ENCODE measurements at regions not wholly inside any gene's neighbourhood (a gene's known extent, or its start where the extent isn't known, plus 50 kb on each side); places are given as distances from the start of the nearest gene placed in this dataset.
"Not testable (repeated sequence)": the region's sequence is repeated elsewhere in the genome, so short reads cannot be mapped to it uniquely, and the experiment has no call there.

GRCh38 chr1:65572701-65573421, 152.4 kb downstream of the LEPR start:
- Histone ChIP-seq H3K27me3 (ENCODE audit: control insufficient read depth, extremely low read depth, insufficient read depth, low read length) (no peaks in the 10 kb centered on the region), H3K9me3 (ENCODE audit: control insufficient read depth, low read depth, low read length) (no peaks in the 10 kb centered on the region), H3K4me1 (ENCODE audit: control insufficient read depth, extremely low read depth, insufficient read depth, low read length) (no peaks in the 10 kb centered on the region), H3K79me2 (ENCODE audit: control insufficient read depth, insufficient read depth, low read length) (no peaks in the 10 kb centered on the region), H3K9ac (ENCODE audit: control insufficient read depth, extremely low read depth, insufficient read depth, low read length) (no peak overlapping the region), H3K27ac (ENCODE audit: control insufficient read depth, insufficient read depth, low read length) (no peak overlapping the region), H3K4me3 (ENCODE audit: control insufficient read depth in 2 of 3, extremely low read depth in 1 of 3, insufficient read depth in 2 of 3, low read depth in 1 of 3, low read length in 3 of 3) (no peak overlapping the region), H2AFZ (ENCODE audit: control insufficient read depth, low read length) (no peak overlapping the region), H3K4me2 (ENCODE audit: control insufficient read depth, extremely low read depth, insufficient read depth, low read depth, low read length) (no peak overlapping the region), H3K36me3 (ENCODE audit: control insufficient read depth in 2 of 2, extremely low read depth in 1 of 2, insufficient read depth in 2 of 2, low read length in 2 of 2) (no peaks in the 10 kb centered on the region), H4K20me1 (ENCODE audit: control insufficient read depth, extremely low read depth, insufficient read depth, low read length) (no peaks in the 10 kb centered on the region), H3K9me1 (ENCODE audit: control insufficient read depth, extremely low read depth, insufficient read depth, low read length) (no peaks in the 10 kb centered on the region)
- TF ChIP-seq CTCF (optimal IDR thresholded peaks at IDR 0.05 in 1 of 3, IDR thresholded peaks at IDR 0.05 in 1 of 3, conservative IDR thresholded peaks at IDR 0.05 in 1 of 3; ENCODE audit: extremely low read depth in 1 of 3, insufficient read depth in 2 of 3, low read length in 3 of 3) (no peak), EZH2 (IDR thresholded peaks at IDR 0.05; ENCODE audit: low read length) (no peak)
- dilution Hi-C loops (cut with MboI; ENCODE audit: extremely low pct_ligation_motif_present, low sequenced_read_pairs) = no loop called here
- FAIRE-seq (no peak), DNase-seq (ENCODE audit: low read depth, low spot score) (no peak)

DNA sequence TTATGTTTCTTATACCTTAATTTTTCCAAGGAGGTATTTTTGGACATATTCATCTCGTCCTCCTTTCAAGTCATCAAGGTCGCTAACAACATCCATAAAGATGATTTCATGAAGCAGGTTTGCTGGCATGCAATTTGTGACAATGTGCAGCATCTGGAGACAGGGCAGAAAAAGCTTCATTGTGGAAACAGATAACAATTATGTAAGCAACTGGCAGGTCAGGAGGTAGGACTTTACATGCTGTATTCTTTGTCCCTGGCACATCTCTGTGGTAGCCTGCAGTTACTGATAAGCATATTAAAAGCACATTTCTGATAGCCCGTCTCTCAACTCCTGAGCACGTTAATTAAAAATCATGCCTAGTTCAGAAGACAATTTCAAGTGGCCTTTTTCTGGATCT, 156.8 kb downstream of the LEPR start:
- no peak overlapping the region for H3K4me2 ChIP-seq (ENCODE audit: control insufficient read depth, extremely low read depth, insufficient read depth, low read depth, low read length)
- TF ChIP-seq CTCF (optimal IDR thresholded peaks at IDR 0.05 in 1 of 3, IDR thresholded peaks at IDR 0.05 in 1 of 3, conservative IDR thresholded peaks at IDR 0.05 in 1 of 3; ENCODE audit: extremely low read depth in 1 of 3, insufficient read depth in 2 of 3, low read length in 3 of 3) = no peak
- TF ChIP-seq EZH2 (IDR thresholded peaks at IDR 0.05; ENCODE audit: low read length) = no peak
- no peaks in the 10 kb centered on the region for H3K27me3 ChIP-seq (ENCODE audit: control insufficient read depth, extremely low read depth, insufficient read depth, low read length)
- no peaks in the 10 kb centered on the region for H3K9me3 ChIP-seq (ENCODE audit: control insufficient read depth, low read depth, low read length)
- H3K9ac ChIP-seq (ENCODE audit: control insufficient read depth, extremely low read depth, insufficient read depth, low read length) = no peak overlapping the region
- no peak for DNase-seq (ENCODE audit: low read depth, low spot score)
- no peaks in the 10 kb centered on the region for H3K9me1 ChIP-seq (ENCODE audit: control insufficient read depth, extremely low read depth, insufficient read depth, low read length)
- dilution Hi-C loops (cut with MboI; ENCODE audit: extremely low pct_ligation_motif_present, low sequenced_read_pairs) = no loop called here
- no peak overlapping the region for H2AFZ ChIP-seq (ENCODE audit: control insufficient read depth, low read length)
- H4K20me1 ChIP-seq (ENCODE audit: control insufficient read depth, extremely low read depth, insufficient read depth, low read length) = no peaks in the 10 kb centered on the region
- FAIRE-seq = no peak
- no peaks in the 10 kb centered on the region for H3K79me2 ChIP-seq (ENCODE audit: control insufficient read depth, insufficient read depth, low read length)
- H3K4me3 ChIP-seq (ENCODE audit: control insufficient read depth in 2 of 3, extremely low read depth in 1 of 3, insufficient read depth in 2 of 3, low read depth in 1 of 3, low read length in 3 of 3) = no peak overlapping the region
- H3K4me1 ChIP-seq (ENCODE audit: control insufficient read depth, extremely low read depth, insufficient read depth, low read length) = no peaks in the 10 kb centered on the region
- no peaks in the 10 kb centered on the region for H3K36me3 ChIP-seq (ENCODE audit: control insufficient read depth in 2 of 2, extremely low read depth in 1 of 2, insufficient read depth in 2 of 2, low read length in 2 of 2)
- no peak overlapping the region for H3K27ac ChIP-seq (ENCODE audit: control insufficient read depth, insufficient read depth, low read length)

- H3K27ac ChIP-seq (ENCODE audit: control insufficient read depth, insufficient read depth, low read length); H3K79me2 ChIP-seq (ENCODE audit: control insufficient read depth, insufficient read depth, low read length); dilution Hi-C loops (cut with MboI; ENCODE audit: extremely low pct_ligation_motif_present, low sequenced_read_pairs); H4K20me1 ChIP-seq (ENCODE audit: control insufficient read depth, extremely low read depth, insufficient read depth, low read length); FAIRE-seq; H2AFZ ChIP-seq (ENCODE audit: control insufficient read depth, low read length); H3K9me3 ChIP-seq (ENCODE audit: control insufficient read depth, low read depth, low read length); H3K4me3 ChIP-seq (ENCODE audit: control insufficient read depth in 2 of 3, extremely low read depth in 1 of 3, insufficient read depth in 2 of 3, low read depth in 1 of 3, low read length in 3 of 3); H3K9ac ChIP-seq (ENCODE audit: control insufficient read depth, extremely low read depth, insufficient read depth, low read length); DNase-seq (ENCODE audit: low read depth, low spot score); H3K9me1 ChIP-seq (ENCODE audit: control insufficient read depth, extremely low read depth, insufficient read depth, low read length); H3K4me1 ChIP-seq (ENCODE audit: control insufficient read depth, extremely low read depth, insufficient read depth, low read length); H3K4me2 ChIP-seq (ENCODE audit: control insufficient read depth, extremely low read depth, insufficient read depth, low read depth, low read length); H3K27me3 ChIP-seq (ENCODE audit: control insufficient read depth, extremely low read depth, insufficient read depth, low read length); H3K36me3 ChIP-seq (ENCODE audit: control insufficient read depth in 2 of 2, extremely low read depth in 1 of 2, insufficient read depth in 2 of 2, low read length in 2 of 2): not testable (repeated sequence)
Observed at GRCh38 chr1:65577982-65578381, 157.5 kb downstream of the LEPR start.
